Activated CD4-positive, CD25-positive, alpha-beta regulatory T cell (primary cell): ENCODE measurements at regions not wholly inside any gene's neighbourhood (a gene's known extent, or its start where the extent isn't known, plus 50 kb on each side); places are given as distances from the start of the nearest gene placed in this dataset.
"Not testable (repeated sequence)": the region's sequence is repeated elsewhere in the genome, so short reads cannot be mapped to it uniquely, and the experiment has no call there.

Source experiments
- DNase-seq, 4 experiments: peaks; one replicate each; lab custom pipeline; 2025; lab: John Stamatoyannopoulos, UW

- no peak for DNase-seq
Measured at GRCh38 chr21:29396951-29397455, 98.3 kb downstream of the BACH1 start.

- no peak for DNase-seq
Measured at GRCh38 chr21:29403301-29403700, 104.6 kb downstream of the BACH1 start.

GRCh38 chr21:29403922-29404538, 105.3 kb downstream of the BACH1 start:
- no peak for DNase-seq

GRCh38 chr21:29405503-29406122, 106.9 kb downstream of the BACH1 start:
- no peak for DNase-seq

GRCh38 chr21:29406385-29406784, 107.7 kb downstream of the BACH1 start:
- DNase-seq, result no peak

GRCh38 chr21:29407571-29407970, 108.8 kb downstream of the BACH1 start:
- DNase-seq, result no peak

GRCh38 chr21:29413683-29414082, 115.0 kb downstream of the BACH1 start:
- DNase-seq, result no peak

GRCh38 chr21:29416268-29416667, 117.5 kb downstream of the BACH1 start:
- DNase-seq, result no peak

- DNase-seq, result no peak
Measured at GRCh38 chr21:29418813-29419212, 120.1 kb downstream of the BACH1 start.

- DNase-seq, result no peak
Measured at GRCh38 chr21:29419422-29419821, 120.7 kb downstream of the BACH1 start.

- DNase-seq, result no peak
Measured at GRCh38 chr21:29423099-29423870, 124.6 kb downstream of the BACH1 start.

GRCh38 chr21:29424728-29425127, 126.0 kb downstream of the BACH1 start:
- no peak for DNase-seq

- DNase-seq, result no peak
Measured at GRCh38 chr21:29429218-29429617, 130.5 kb downstream of the BACH1 start.

- DNase-seq, result no peak
Measured at GRCh38 chr21:29430030-29430429, 131.3 kb downstream of the BACH1 start.

GRCh38 chr21:29430576-29430975, 131.9 kb downstream of the BACH1 start:
- no peak for DNase-seq

- DNase-seq, result no peak
Measured at GRCh38 chr21:29431178-29431577, 132.5 kb downstream of the BACH1 start.

- DNase-seq, result no peak
Measured at GRCh38 chr21:29431680-29432079, 133.0 kb downstream of the BACH1 start.

- DNase-seq, result no peak
Measured at GRCh38 chr21:29433366-29434059, 134.8 kb downstream of the BACH1 start.

GRCh38 chr21:29434081-29434480, 135.4 kb downstream of the BACH1 start:
- DNase-seq, result no peak

- not testable (repeated sequence) for DNase-seq
Measured at GRCh38 chr21:29434982-29435381, 136.3 kb downstream of the BACH1 start.

GRCh38 chr21:29436143-29436542, 137.4 kb downstream of the BACH1 start:
- peak in 2 of 4 experiments; percentile 15 to 27 for DNase-seq

- DNase-seq, result no peak
Measured at GRCh38 chr21:29436650-29437049, 137.9 kb downstream of the BACH1 start.
